Colonic mucosa (tissue), 4 donors: ENCODE measurements at regions not wholly inside any gene's neighbourhood (a gene's known extent, or its start where the extent isn't known, plus 50 kb on each side); places are given as distances from the start of the nearest gene placed in this dataset.

ENCODE experiments used
- DNase-seq: peaks from one replicate; pipeline ENCODE4 v3.0.0-alpha.2; 2020
- H3K27ac ChIP-seq: fragments of 200-600 bp; one replicate; pipeline ENCODE4 v1.8.0; 2021
- H3K27me3 ChIP-seq: fragments of 200-600 bp; one replicate; pipeline ENCODE4 v1.8.0; 2021
- H3K36me3 ChIP-seq: fragments of 200-600 bp; one replicate; pipeline ENCODE4 v1.8.0; 2021
- H3K4me1 ChIP-seq: fragments of 200-600 bp; one replicate; pipeline ENCODE4 v1.8.0; 2021; ENCODE audit warnings: mild to moderate bottlenecking
- H3K4me3 ChIP-seq: fragments of 200-600 bp; one replicate; pipeline ENCODE4 v1.8.0; 2021
- H3K9ac ChIP-seq, 2 donors: one replicate each; pipeline ENCODE4 v1.7.0; 2013; ENCODE audit warnings: control low read depth in 2 of 2, low read depth in 2 of 2, low read length in 2 of 2
- H3K9me3 ChIP-seq: fragments of 200-600 bp; one replicate; pipeline ENCODE4 v1.8.0; 2021
- CTCF ChIP-seq: fragments of 200-600 bp; IDR thresholded peaks from one replicate; pipeline ENCODE4 v1.8.0; 2022; ENCODE audit warnings: antibody characterized with exemption, mild to moderate bottlenecking
- intact Hi-C: fragments of 100-400 bp; cut with DNase I; formaldehyde crosslinking; loops from one replicate; pipeline ENCODE4 v1.14.1; 2022
- donor health status: healthy.
- donor health status: DM: no; HTN: no; CAD: no.
- donor health status: DM: no; HTN: no; CAD: no.

GRCh38 chr12:28891126-28891525, 258.0 kb upstream of the FAR2 start:
- intact Hi-C loops: no loop called here
- no peak overlapping the region for H3K4me3 ChIP-seq
- no peak for TF ChIP-seq CTCF
- H3K27me3 ChIP-seq: no peaks in the 10 kb centered on the region
- H3K9me3 ChIP-seq: no peaks in the 10 kb centered on the region
- no peak overlapping the region for H3K27ac ChIP-seq
- H3K4me1 ChIP-seq: no peaks in the 10 kb centered on the region
- H3K36me3 ChIP-seq: no peaks in the 10 kb centered on the region
- DNase-seq: no peak
- H3K9ac ChIP-seq: no peak overlapping the region

- Histone ChIP-seq H3K27ac (no peak overlapping the region), H3K27me3 (no peaks in the 10 kb centered on the region), H3K9ac (no peak overlapping the region), H3K4me3 (no peak overlapping the region), H3K4me1 (no peaks in the 10 kb centered on the region), H3K36me3 (no peaks in the 10 kb centered on the region), H3K9me3 (no peaks in the 10 kb centered on the region)
- intact Hi-C loops: no loop called here
- TF ChIP-seq CTCF: no peak
- DNase-seq: no peak
Measured at GRCh38 chr12:28893365-28893764, 255.7 kb upstream of the FAR2 start.

DNA sequence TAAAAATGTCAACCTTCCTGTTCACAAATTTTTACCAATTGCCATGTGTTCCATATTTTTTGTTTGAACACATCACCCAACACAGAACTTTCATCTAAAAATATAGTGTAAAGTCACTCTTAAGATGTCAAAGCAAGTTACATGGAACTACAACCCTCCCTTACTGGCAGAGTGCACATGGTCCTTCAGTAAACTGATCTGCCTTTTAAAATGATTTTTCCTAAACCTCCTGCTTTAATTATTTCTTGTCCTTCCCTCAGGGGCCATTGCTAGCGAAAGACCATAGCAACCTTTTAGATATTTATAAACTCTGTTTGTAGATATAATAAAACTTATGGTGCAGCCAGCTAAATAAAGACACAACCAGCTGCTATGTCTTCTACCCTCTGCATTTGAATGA, 255.2 kb upstream of the FAR2 start:
- intact Hi-C loops: no loop called here
- H3K27ac ChIP-seq: no peak overlapping the region
- no peaks in the 10 kb centered on the region for H3K9me3 ChIP-seq

DNA sequence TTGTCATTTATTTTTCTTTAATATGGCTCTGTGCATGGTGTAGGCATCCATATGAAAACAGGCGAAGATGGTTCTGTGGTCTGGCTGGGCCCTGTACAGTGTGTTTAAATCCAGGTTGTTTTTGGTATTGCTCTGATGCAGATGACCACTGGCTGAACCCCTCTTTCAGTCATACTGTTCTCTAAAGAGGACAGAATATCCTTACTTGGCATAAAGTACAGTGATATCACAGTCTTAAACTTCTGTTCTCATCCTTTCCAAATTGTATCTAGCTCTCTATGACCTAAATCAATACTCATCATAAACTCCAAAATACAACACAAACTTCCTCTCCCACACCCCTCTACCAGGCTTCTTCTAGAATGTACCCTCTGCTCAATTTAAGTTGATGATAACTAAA, 252.7 kb upstream of the FAR2 start:
- DNase-seq: no peak
- Histone ChIP-seq H3K36me3 (no peaks in the 10 kb centered on the region), H3K9ac (no peak overlapping the region), H3K4me3 (no peak overlapping the region), H3K27ac (no peak overlapping the region), H3K9me3 (no peaks in the 10 kb centered on the region), H3K27me3 (no peaks in the 10 kb centered on the region), H3K4me1 (no peaks in the 10 kb centered on the region)
- no peak for TF ChIP-seq CTCF
- intact Hi-C loops: no loop called here

More for the DNA sequence above, 255.2 kb upstream of the FAR2 start:
- no peaks in the 10 kb centered on the region for H3K36me3 ChIP-seq
- DNase-seq: no peak
- H3K27me3 ChIP-seq: no peaks in the 10 kb centered on the region
- no peak overlapping the region for H3K4me3 ChIP-seq
- H3K4me1 ChIP-seq: no peaks in the 10 kb centered on the region
- TF ChIP-seq CTCF: no peak
- no peak overlapping the region for H3K9ac ChIP-seq

DNA sequence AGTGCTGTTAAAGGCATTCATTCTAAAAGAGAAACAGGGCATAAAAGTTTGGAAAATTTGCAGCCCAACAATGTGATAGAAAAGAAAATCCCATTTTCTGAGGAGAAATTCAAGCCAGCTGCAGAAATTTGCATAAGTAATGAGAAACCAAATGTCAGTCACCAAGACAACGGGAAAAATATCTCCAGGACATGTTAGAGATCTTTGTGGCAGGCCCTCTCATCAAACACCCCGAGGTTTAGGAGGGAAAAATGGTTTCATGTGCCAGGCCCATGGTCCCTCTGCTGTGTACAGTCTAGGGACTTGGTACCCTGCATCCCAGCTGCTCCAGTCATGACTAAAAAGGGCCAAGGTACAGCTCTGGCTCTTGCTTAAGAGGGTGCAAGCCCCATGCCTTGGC, 251.0 kb upstream of the FAR2 start:
- TF ChIP-seq CTCF: no peak
- H3K4me3 ChIP-seq: no peak overlapping the region

GRCh38 chr12:28899951-28900350, 249.1 kb upstream of the FAR2 start:
- intact Hi-C loops: no loop called here
- no peak overlapping the region for H3K4me3 ChIP-seq
- H3K9me3 ChIP-seq: no peaks in the 10 kb centered on the region
- H3K4me1 ChIP-seq: no peaks in the 10 kb centered on the region
- no peak for DNase-seq
- TF ChIP-seq CTCF: no peak
- H3K9ac ChIP-seq: no peak overlapping the region
- H3K27me3 ChIP-seq: no peaks in the 10 kb centered on the region
- H3K36me3 ChIP-seq: no peaks in the 10 kb centered on the region
- no peak overlapping the region for H3K27ac ChIP-seq

More for the DNA sequence above, 251.0 kb upstream of the FAR2 start:
- Histone ChIP-seq H3K9me3 (no peaks in the 10 kb centered on the region), H3K27ac (no peak overlapping the region), H3K27me3 (no peaks in the 10 kb centered on the region), H3K4me1 (no peaks in the 10 kb centered on the region), H3K36me3 (no peaks in the 10 kb centered on the region), H3K9ac (no peak overlapping the region)
- DNase-seq: no peak
- intact Hi-C loops: no loop called here
